Caco-2 (cell line): ENCODE measurements at regions not wholly inside any gene's neighbourhood (a gene's known extent, or its start where the extent isn't known, plus 50 kb on each side); places are given as distances from the start of the nearest gene placed in this dataset.

ENCODE experiments used
- BruUV-seq: library from RNA; stranded (reverse); fragments of 400-500 nt; replicated peaks from 2 replicates; lab custom pipeline; 2021; lab: Mats Ljungman, UMichigan
- CTCF ChIA-PET: fragments of 300-600 bp; sonication (Branson Sonifier 250); formaldehyde crosslinking; loops from one replicate; lab custom pipeline; 2022; ENCODE audit warnings: antibody characterized with exemption; lab: Charles Lee
- POLR2A ChIA-PET: fragments of 300-600 bp; sonication (Branson Sonifier 250); formaldehyde crosslinking; loops from one replicate; lab custom pipeline; 2022; ENCODE audit warnings: antibody characterized with exemption; lab: Charles Lee
- DNase-seq, 2 experiments: peaks; one replicate each; pipeline versions ENCODE4 v3.0.0 to v3.0.0-alpha.2; 2020 to 2022
- H3K27me3 ChIP-seq: replicated peaks from 2 replicates; pipeline ENCODE4 v1.6.0; 2011; ENCODE audit warnings: low read length; ENCODE audit not compliant: control insufficient read depth, insufficient read depth
- H3K36me3 ChIP-seq: 2 replicates; pipeline ENCODE4 v1.5.1; 2011; ENCODE audit warnings: low read length; ENCODE audit not compliant: control insufficient read depth, insufficient read depth
- H3K4me1 ChIP-seq: fragments of 250-450 bp; sonication (Bioruptor Pico); 2 replicates; pipeline ENCODE4 v1.5.1; 2020; ENCODE audit warnings: mild to moderate bottlenecking
- H3K4me3 ChIP-seq: 2 replicates; pipeline ENCODE4 v1.5.1; 2011; ENCODE audit warnings: low read depth, mild to moderate bottlenecking, control low read depth, low read length
- H3K9me3 ChIP-seq: fragments of 250-450 bp; sonication (Bioruptor Pico); 2 replicates; pipeline ENCODE4 v1.5.1; 2020; ENCODE audit warnings: mild to moderate bottlenecking, moderate library complexity
- H3K27ac Mint-ChIP-seq: one replicate; pipeline ENCODE4 v1.8.0; 2022; ENCODE audit warnings: mixed read lengths; ENCODE audit not compliant: unreplicated experiment
- H3K27me3 Mint-ChIP-seq: one replicate; pipeline ENCODE4 v1.8.0; 2022; ENCODE audit warnings: mixed read lengths; ENCODE audit not compliant: insufficient read depth, unreplicated experiment
- H3K36me3 Mint-ChIP-seq: one replicate; pipeline ENCODE4 v1.8.0; 2022; ENCODE audit warnings: mild to moderate bottlenecking, mixed read lengths; ENCODE audit not compliant: insufficient read depth, unreplicated experiment
- H3K4me1 Mint-ChIP-seq: one replicate; pipeline ENCODE4 v1.8.0; 2022; ENCODE audit warnings: low read depth, mixed read lengths; ENCODE audit not compliant: unreplicated experiment
- H3K4me3 Mint-ChIP-seq: one replicate; pipeline ENCODE4 v1.8.0; 2022; ENCODE audit warnings: mild to moderate bottlenecking, moderate library complexity, mixed read lengths; ENCODE audit not compliant: unreplicated experiment
- H3K9me3 Mint-ChIP-seq: one replicate; pipeline ENCODE4 v1.8.0; 2022; ENCODE audit warnings: mixed read lengths; ENCODE audit not compliant: unreplicated experiment
- intact Hi-C: fragments of 100-400 bp; cut with micrococcal nuclease; formaldehyde crosslinking; loops from one replicate; pipeline ENCODE4 v1.10.0; 2022; ENCODE audit not compliant: unreplicated experiment
- TF ChIP-seq, protein P1 (sequence below), 2 experiments: fragments of 200-600 bp in 1 of 2; IDR thresholded peaks; 1 replicate in 1 of 2; 2 replicates in 1 of 2; pipeline versions ENCODE4 v1.5.1 to v1.8.0; 2011 to 2022; ENCODE audit warnings: antibody characterized with exemption in 1 of 2, control low read depth in 1 of 2, inconsistent platforms in 1 of 2, low read depth in 1 of 2, low read length in 1 of 2, mild to moderate bottlenecking in 1 of 2, moderate library complexity in 1 of 2; ENCODE audit not compliant: insufficient read depth in 1 of 2, severe bottlenecking in 1 of 2, unreplicated experiment in 1 of 2

DNA sequence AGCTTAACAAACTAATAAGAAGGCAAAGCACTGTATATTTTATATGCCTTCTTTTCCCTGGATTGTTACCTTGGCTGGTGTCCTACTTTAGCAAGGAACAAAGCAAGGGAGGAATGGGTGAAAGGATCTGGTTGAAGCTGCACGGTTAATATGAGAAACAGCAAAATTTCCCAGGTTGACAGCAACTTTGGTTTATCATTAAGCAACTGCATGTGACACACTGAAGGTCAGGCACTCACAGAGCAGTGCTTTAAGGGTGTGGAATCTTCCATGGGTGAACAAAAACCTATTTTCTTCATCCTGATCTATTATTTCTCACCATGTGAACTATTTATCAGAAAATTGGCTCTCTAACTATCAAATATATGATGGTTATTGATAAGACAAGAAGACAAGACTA lies 109.0 kb upstream of the ATP10B start:
- BruUV-seq: no TSS peak
- intact Hi-C loops: no loop called here
- H3K36me3 Mint-ChIP-seq: no peaks in the 10 kb centered on the region

DNA sequence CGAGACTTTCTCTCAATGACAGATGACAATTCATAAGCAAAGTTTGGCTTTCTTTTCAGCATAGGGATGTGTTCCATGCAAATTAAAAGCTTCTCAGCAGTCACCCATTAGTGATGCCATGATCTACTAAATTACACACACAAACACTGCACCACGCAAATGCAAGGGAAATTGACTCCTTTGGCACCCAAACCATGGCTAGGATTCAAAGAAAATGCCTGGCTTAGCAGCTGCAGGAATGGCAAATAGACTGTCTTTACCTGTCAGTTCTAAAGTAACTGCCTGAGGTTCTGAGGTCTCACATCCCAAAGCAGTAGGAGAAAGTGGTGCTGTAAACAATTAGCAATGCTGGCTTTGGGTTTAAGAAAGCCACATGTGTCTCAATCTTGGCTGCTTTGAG lies 108.6 kb upstream of the ATP10B start:
- no peaks in the 10 kb centered on the region for H3K36me3 ChIP-seq
- no peaks in the 10 kb centered on the region for H3K36me3 Mint-ChIP-seq
- H3K4me1 ChIP-seq: peaks cover 6% of the 10 kb centered on the region; the same call in 1 of the 2 replicates
- no peak overlapping the region for H3K27ac Mint-ChIP-seq
- TF ChIP-seq, protein P1, sequence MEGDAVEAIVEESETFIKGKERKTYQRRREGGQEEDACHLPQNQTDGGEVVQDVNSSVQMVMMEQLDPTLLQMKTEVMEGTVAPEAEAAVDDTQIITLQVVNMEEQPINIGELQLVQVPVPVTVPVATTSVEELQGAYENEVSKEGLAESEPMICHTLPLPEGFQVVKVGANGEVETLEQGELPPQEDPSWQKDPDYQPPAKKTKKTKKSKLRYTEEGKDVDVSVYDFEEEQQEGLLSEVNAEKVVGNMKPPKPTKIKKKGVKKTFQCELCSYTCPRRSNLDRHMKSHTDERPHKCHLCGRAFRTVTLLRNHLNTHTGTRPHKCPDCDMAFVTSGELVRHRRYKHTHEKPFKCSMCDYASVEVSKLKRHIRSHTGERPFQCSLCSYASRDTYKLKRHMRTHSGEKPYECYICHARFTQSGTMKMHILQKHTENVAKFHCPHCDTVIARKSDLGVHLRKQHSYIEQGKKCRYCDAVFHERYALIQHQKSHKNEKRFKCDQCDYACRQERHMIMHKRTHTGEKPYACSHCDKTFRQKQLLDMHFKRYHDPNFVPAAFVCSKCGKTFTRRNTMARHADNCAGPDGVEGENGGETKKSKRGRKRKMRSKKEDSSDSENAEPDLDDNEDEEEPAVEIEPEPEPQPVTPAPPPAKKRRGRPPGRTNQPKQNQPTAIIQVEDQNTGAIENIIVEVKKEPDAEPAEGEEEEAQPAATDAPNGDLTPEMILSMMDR (IDR thresholded peaks at IDR 0.05; ENCODE audit: insufficient read depth in 1 of 2, low read depth in 1 of 2, low read length in 1 of 2, severe bottlenecking in 1 of 2, unreplicated experiment in 1 of 2): no peak
- H3K4me3 Mint-ChIP-seq: no peak overlapping the region
- no peaks in the 10 kb centered on the region for H3K27me3 Mint-ChIP-seq
- H3K9me3 Mint-ChIP-seq: no peaks in the 10 kb centered on the region
- H3K27me3 ChIP-seq: no peaks in the 10 kb centered on the region
- no TSS peak for BruUV-seq
- no peak overlapping the region for H3K4me3 ChIP-seq
- POLR2A ChIA-PET: no interaction called here
- intact Hi-C loops: no loop called here
- CTCF ChIA-PET: no interaction called here
- no peaks in the 10 kb centered on the region for H3K9me3 ChIP-seq
- peaks cover 5% of the 10 kb centered on the region for H3K4me1 Mint-ChIP-seq
- DNase-seq: no peak

More for the DNA sequence above, 109.0 kb upstream of the ATP10B start:
- CTCF ChIA-PET: no interaction called here
- Mint-ChIP-seq H3K27me3 (no peaks in the 10 kb centered on the region), H3K27ac (no peak overlapping the region), H3K4me3 (no peak overlapping the region), H3K4me1 (peaks cover 5% of the 10 kb centered on the region), H3K9me3 (no peaks in the 10 kb centered on the region)
- TF ChIP-seq, protein P1 (IDR thresholded peaks at IDR 0.05; ENCODE audit: insufficient read depth in 1 of 2, low read depth in 1 of 2, low read length in 1 of 2, severe bottlenecking in 1 of 2, unreplicated experiment in 1 of 2): no peak
- no peaks in the 10 kb centered on the region for H3K27me3 ChIP-seq
- no peak for DNase-seq
- H3K36me3 ChIP-seq: no peaks in the 10 kb centered on the region
- no peak overlapping the region for H3K4me3 ChIP-seq
- H3K4me1 ChIP-seq: peaks cover 6% of the 10 kb centered on the region; the same call in 1 of the 2 replicates
- POLR2A ChIA-PET: no interaction called here
- H3K9me3 ChIP-seq: no peaks in the 10 kb centered on the region

DNA sequence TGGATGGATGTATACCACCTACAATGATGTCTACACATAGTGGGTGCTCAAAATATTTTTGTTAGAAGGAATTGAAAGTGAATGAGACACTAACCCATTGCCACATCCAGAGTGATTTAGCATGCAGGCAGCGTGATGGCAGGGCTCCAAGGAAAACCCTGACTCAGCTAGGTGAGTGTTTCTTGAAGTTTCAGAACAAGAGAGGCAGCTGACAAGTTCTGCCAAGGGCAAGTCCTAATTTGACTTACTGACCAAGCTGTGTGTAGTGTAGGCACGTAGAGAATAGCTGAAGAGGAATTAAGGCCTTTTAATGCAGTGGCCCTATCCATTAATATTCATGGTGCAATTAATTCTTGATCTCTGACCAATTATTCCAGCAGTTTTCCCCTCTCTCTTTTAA lies 107.8 kb upstream of the ATP10B start:
- TF ChIP-seq, protein P1 (IDR thresholded peaks at IDR 0.05; ENCODE audit: insufficient read depth in 1 of 2, low read depth in 1 of 2, low read length in 1 of 2, severe bottlenecking in 1 of 2, unreplicated experiment in 1 of 2): no peak
- intact Hi-C loops: loop anchor here (2.0 kb wide), 1 partner anchor 35 kb away; no protein-coding TSS in a partner anchor
- Histone ChIP-seq H3K9me3 (no peaks in the 10 kb centered on the region), H3K4me3 (no peak overlapping the region), H3K27me3 (no peaks in the 10 kb centered on the region), H3K4me1 (peaks cover 6% of the 10 kb centered on the region), H3K36me3 (no peaks in the 10 kb centered on the region)
- peaks cover 5% of the 10 kb centered on the region for H3K4me1 Mint-ChIP-seq
- DNase-seq: no peak
- no peaks in the 10 kb centered on the region for H3K36me3 Mint-ChIP-seq
- no peak overlapping the region for H3K27ac Mint-ChIP-seq
- ChIA-PET POLR2A (no interaction called here), CTCF (no interaction called here)
- BruUV-seq: no TSS peak
- no peak overlapping the region for H3K4me3 Mint-ChIP-seq
- H3K9me3 Mint-ChIP-seq: no peaks in the 10 kb centered on the region
- no peaks in the 10 kb centered on the region for H3K27me3 Mint-ChIP-seq
